Stimulated activated CD4-positive, alpha-beta T cell treated with anti-CD3 and anti-CD28 coated beads, TNF-alpha, amount 100 ng/mL, for 4 hours (primary cell): ENCODE measurements at regions not wholly inside any gene's neighbourhood (a gene's known extent, or its start where the extent isn't known, plus 50 kb on each side); places are given as distances from the start of the nearest gene placed in this dataset.
"Not testable (repeated sequence)": the region's sequence is repeated elsewhere in the genome, so short reads cannot be mapped to it uniquely, and the experiment has no call there.

Source experiments
- DNase-seq, 3 experiments: peaks; one replicate each; pipeline ENCODE4 v3.0.0-alpha.2; 2020; ENCODE audit warnings: low read depth in 3 of 3

GRCh38 chr13:84579901-84580300 lies 697.6 kb upstream of the SLITRK1 start:
- not testable (repeated sequence) for DNase-seq

GRCh38 chr13:84574851-84575250 lies 692.6 kb upstream of the SLITRK1 start:
- DNase-seq = no peak

- DNase-seq = no peak
Measured at GRCh38 chr13:84571264-84571663, 689.0 kb upstream of the SLITRK1 start.

- no peak for DNase-seq
Measured at GRCh38 chr13:84570831-84571230, 688.6 kb upstream of the SLITRK1 start.

- DNase-seq = no peak
Measured at GRCh38 chr13:84569366-84569765, 687.1 kb upstream of the SLITRK1 start.

GRCh38 chr13:84567848-84568247 lies 685.6 kb upstream of the SLITRK1 start:
- no peak for DNase-seq

- DNase-seq = no peak
Measured at GRCh38 chr13:84566780-84567179, 684.5 kb upstream of the SLITRK1 start.

GRCh38 chr13:84563611-84564010 lies 681.3 kb upstream of the SLITRK1 start:
- DNase-seq = no peak

- DNase-seq = no peak
Measured at GRCh38 chr13:84553227-84553626, 671.0 kb upstream of the SLITRK1 start.

GRCh38 chr13:84543962-84544361 lies 661.7 kb upstream of the SLITRK1 start:
- DNase-seq = no peak

GRCh38 chr13:84542348-84542747 lies 660.1 kb upstream of the SLITRK1 start:
- DNase-seq = no peak

- no peak for DNase-seq
Measured at GRCh38 chr13:84536906-84537305, 654.6 kb upstream of the SLITRK1 start.

- no peak for DNase-seq
Measured at GRCh38 chr13:84528408-84529070, 646.3 kb upstream of the SLITRK1 start.

- DNase-seq = no peak
Measured at GRCh38 chr13:84525865-84526264, 643.6 kb upstream of the SLITRK1 start.

GRCh38 chr13:84524586-84524985 lies 642.3 kb upstream of the SLITRK1 start:
- DNase-seq = no peak

GRCh38 chr13:84500016-84500415 lies 617.7 kb upstream of the SLITRK1 start:
- DNase-seq = no peak

GRCh38 chr13:84497613-84498012 lies 615.3 kb upstream of the SLITRK1 start:
- DNase-seq = no peak

- no peak for DNase-seq
Measured at GRCh38 chr13:84491952-84492351, 609.7 kb upstream of the SLITRK1 start.

GRCh38 chr13:84487752-84488151 lies 605.5 kb upstream of the SLITRK1 start:
- no peak for DNase-seq

GRCh38 chr13:84481958-84482357 lies 599.7 kb upstream of the SLITRK1 start:
- DNase-seq = no peak

GRCh38 chr13:84479656-84480055 lies 597.4 kb upstream of the SLITRK1 start:
- no peak for DNase-seq

- DNase-seq = no peak
Measured at GRCh38 chr13:84470528-84470927, 588.3 kb upstream of the SLITRK1 start.

GRCh38 chr13:84466461-84466860 lies 584.2 kb upstream of the SLITRK1 start:
- no peak for DNase-seq

- DNase-seq = no peak
Measured at GRCh38 chr13:84460989-84461388, 578.7 kb upstream of the SLITRK1 start.
